ENCODE measurements at regions not wholly inside any gene's neighbourhood (a gene's known extent, or its start where the extent isn't known, plus 50 kb on each side); places are given as distances from the start of the nearest gene placed in this dataset.
"Not testable (repeated sequence)": the region's sequence is repeated elsewhere in the genome, so short reads cannot be mapped to it uniquely, and the experiment has no call there.

GRCh38 chr10:80952436-80952835 lies 414.7 kb downstream of the SH2D4B start:
- DNase-seq, result no peak

DNA sequence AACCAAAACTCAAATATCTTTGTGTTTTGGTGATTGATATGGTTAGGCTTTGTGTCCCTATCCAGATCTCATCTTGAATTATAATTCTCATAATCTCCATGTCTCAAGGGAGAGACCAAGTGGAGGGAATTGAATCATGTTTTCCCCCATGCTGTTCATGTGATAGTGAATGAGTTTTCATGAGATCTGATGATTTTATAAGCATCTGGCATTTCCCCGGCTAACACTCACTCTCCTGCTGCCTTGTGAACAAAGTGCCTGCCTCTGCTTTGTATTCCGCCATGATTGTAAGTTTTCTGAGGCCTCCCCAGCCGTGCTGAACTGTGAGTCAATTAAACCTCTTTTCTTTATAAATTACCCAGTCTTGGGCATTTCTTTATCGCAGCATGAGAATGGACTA lies 419.5 kb downstream of the SH2D4B start:
- no peak for DNase-seq

- DNase-seq, result no peak
Observed at GRCh38 chr10:80964179-80964578, 426.5 kb downstream of the SH2D4B start.

DNA sequence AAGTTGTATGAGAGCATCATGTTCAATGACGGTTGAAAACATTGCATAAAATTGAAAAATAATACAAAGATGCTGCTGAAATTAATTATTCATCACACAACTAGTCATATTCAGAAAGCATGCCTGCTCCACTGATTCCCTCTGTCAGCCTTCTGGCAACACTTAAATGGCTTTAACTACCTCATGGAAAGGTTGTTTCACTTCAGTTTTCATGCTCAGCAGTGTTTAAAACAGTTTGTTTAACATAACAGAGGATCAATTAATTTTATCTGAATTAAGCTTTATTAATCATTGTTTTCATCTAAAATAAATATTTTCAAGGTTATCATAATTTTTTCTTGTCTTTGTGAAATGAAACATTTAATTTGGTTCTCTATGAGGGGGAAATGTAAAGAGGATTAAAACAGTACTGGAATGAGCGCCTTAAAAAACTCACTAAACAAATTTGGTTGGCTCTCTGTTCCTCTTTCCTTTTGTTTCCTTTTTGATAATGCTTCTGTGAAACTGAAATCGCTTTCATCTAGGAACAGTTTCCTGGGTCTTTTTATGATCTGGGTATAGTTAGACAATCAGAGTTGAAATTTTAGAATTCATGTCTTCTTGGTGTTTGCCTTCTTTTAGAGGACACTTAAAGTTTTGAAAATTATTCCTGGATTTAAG lies 427.4 kb downstream of the SH2D4B start:
- no peak for DNase-seq

- DNase-seq, result no peak
Observed at GRCh38 chr10:80966326-80966986, 428.8 kb downstream of the SH2D4B start.

GRCh38 chr10:80967357-80967756 lies 429.7 kb downstream of the SH2D4B start:
- not testable (repeated sequence) for DNase-seq

- no peak for DNase-seq
Observed at GRCh38 chr10:80968903-80969302, 431.2 kb downstream of the SH2D4B start.

DNA sequence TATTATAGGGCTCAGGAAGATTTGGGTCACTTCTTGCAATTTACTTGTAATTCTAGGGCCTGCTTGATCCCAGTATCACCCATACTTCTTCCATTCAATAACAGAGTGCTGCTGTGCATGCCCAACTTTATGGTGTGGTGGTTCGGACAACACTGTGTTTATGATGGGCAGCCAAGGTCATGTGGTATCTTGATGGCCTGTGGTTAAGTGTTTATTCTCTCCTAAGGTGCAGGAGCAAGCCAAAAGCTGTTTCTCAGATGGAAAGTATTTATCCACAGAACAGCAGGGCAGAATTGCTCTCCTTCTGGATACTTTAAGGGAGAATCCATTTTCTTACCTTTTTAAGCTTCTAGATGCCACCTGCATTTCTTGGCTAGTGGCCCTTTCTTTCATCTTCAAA lies 433.8 kb downstream of the SH2D4B start:
- no peak for DNase-seq

GRCh38 chr10:80976658-80977057 lies 439.0 kb downstream of the SH2D4B start:
- no peak for DNase-seq

GRCh38 chr10:80985102-80985501 lies 447.4 kb downstream of the SH2D4B start:
- no peak for DNase-seq

DNA sequence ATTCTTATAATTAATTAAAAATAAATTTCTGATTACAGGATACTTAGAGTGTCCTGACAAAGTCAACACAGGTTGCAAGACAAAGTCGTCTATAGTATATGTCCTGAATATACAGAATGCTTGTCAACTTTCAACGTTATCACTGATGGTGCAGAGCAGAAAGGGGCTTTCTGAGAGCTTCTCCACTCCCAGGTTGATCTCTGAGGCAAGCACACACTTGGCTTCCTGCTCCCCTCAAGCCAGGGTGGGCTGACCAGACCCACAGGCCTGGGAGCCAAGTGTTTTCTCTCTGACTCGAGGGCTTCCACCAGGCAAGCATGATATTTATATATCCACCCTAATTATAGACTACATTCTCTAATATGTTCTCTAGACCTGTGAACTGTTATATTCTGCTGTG lies 448.9 kb downstream of the SH2D4B start:
- DNase-seq, result no peak

DNA sequence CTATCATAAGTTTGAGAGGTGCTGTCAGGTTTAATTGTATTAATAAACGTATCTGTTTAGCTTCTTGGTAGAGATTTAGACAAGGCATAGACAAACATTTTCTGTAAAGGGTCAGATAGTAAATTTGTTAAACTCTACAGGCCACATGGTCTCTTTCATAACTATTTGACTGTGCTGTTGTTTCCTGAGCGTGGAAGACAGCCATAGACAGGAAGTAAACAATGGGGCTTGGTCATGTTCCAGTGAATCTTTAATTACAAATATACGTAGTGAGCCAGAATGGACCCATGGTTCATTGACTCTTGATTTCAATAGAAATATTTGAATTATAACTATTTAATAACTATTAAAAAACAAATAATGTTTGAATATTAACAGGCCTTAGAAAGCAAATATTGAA lies 451.1 kb downstream of the SH2D4B start:
- DNase-seq, result no peak

GRCh38 chr10:80996615-80997193 lies 459.0 kb downstream of the SH2D4B start:
- DNase-seq, result no peak

GRCh38 chr10:81000781-81001180 lies 463.1 kb downstream of the SH2D4B start:
- no peak for DNase-seq

GRCh38 chr10:81002382-81002781 lies 464.7 kb downstream of the SH2D4B start:
- no peak for DNase-seq

- no peak for DNase-seq
Observed at GRCh38 chr10:81007872-81008271, 470.2 kb downstream of the SH2D4B start.

- DNase-seq, result no peak
Observed at GRCh38 chr10:81008726-81009125, 471.0 kb downstream of the SH2D4B start.

DNA sequence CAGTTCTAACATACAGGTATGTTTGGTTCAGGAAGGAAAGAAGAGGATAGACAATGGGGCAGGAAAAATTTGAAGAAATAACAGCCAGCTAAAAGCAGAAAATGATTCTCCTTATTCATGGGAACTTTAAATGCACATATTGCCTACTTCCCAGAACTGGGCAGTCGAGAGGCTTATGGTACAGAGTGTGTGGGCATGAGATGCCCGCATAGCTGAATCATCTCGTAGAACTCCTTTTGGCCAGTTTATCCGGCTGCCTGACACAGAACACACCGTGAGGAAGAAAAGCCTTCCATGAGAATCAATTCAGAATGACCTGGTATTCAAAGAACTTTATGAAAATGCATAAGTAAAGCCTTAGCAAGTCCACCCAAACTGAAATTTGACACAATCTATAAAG lies 471.6 kb downstream of the SH2D4B start:
- DNase-seq, result no peak

DNA sequence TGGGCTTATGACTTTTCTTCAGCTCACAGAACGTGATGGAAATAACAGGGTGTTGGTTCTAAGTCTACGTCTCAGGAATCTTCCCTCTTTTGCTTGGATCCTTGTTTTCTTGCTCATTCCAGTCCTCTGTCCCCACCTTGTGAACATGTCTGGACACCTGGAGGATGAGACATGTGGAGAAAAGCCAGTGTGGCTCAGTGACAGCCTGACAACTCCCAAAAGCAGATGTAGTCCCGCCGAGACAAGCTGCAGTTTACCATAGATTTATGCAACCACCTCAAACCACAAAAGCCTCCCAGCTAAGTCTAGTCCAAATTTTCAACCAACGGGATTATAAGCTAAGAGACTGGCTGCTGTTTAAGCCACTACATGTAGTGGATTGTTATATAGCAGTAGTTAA lies 476.1 kb downstream of the SH2D4B start:
- no peak for DNase-seq

DNA sequence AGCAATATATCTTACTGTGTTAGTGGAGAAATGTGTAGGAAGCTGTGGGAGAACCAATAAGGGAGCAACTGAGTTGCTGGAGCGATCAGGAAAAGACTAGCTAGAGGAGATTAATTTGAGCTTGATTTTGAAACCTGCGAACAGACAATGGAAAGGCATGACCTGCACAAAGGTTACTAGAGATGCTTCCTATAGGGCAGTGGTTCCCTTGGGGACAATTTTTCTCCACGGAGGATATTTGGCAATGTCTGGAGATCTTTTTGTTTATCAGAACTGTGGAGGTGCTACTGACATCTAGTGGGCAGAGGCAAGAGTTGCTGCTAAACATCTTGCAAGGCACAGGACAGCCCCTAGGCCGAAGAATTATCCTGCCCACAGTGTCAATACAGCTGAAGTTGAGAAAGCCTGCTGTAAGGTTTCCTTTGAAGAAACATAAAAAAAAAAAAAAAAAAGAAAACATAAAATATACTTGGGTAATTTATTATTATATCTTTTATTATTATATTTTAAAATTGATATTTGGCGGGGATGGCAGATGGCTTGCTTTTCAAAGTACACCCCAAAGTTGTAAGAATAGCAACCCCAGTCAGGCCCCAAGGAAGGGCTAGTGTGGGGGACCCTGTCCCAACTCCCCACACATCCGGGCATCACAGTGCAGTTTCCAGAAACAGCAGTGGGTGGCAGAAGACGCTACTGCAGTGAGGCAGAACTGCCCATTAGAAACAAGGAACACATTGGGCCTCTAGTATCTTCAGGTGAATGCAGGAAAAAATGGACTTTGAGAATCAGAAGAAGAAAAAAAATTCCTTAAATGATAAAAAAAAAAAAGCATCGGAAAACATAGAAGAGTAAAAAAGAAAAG lies 481.6 kb downstream of the SH2D4B start:
- DNase-seq, result peak; percentile 48

GRCh38 chr10:81021428-81022129 lies 483.9 kb downstream of the SH2D4B start:
- no peak for DNase-seq

GRCh38 chr10:81026591-81026990 lies 488.9 kb downstream of the SH2D4B start:
- no peak for DNase-seq

DNA sequence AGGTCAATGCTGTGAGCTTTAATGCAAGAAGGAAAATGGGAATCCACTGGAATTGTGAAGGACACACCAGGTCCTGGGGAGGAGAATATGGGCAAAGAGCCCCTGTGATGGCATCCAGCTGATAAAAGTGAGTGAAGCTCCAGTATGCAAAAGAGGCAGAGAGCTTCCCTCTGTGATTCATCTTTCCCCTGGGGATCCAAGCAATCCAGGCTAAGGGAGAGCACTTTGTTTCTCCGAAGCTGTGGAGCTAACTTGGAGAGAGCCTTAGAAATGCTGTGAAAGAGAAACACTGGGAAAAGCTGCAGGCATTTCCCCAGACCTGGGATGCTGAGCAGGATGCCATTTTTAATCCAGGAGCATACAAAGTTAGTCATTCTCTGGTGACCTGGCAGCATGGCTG lies 489.5 kb downstream of the SH2D4B start:
- DNase-seq, result no peak

Data from activated CD4-positive, alpha-beta T cell treated with anti-CD3 and anti-CD28 coated beads, Interleukin-2, Interleukin-6, amounts not matched to agents 100 ng/mL and 50 ng/mL, durations not matched to agents 16 hours and 8 hours (primary cell).